CD4-positive, CD25-positive, alpha-beta regulatory T cell (primary cell): ENCODE measurements at regions not wholly inside any gene's neighbourhood (a gene's known extent, or its start where the extent isn't known, plus 50 kb on each side); places are given as distances from the start of the nearest gene placed in this dataset.
A peak's percentile ranks its signal among the peaks of the same experiment; 100 is the strongest.
"Not testable (repeated sequence)": the region's sequence is repeated elsewhere in the genome, so short reads cannot be mapped to it uniquely, and the experiment has no call there.

ENCODE experiments used
- ATAC-seq, 2 donors: fragments of 150-1000 bp; cut with Tn5 transposase; one replicate each; pipeline ENCODE4 v1.10.0; 2021; ENCODE audit warnings: low read depth in 2 of 2, moderate number of reproducible peaks in 2 of 2, moderate library complexity in 1 of 2
- DNase-seq, 3 donors: peaks; one replicate each; pipeline versions ENCODE4 v3.0.0 to v3.0.0-alpha.2; 2012 to 2022; ENCODE audit warnings: mixed read lengths in 1 of 3
- H3K27ac ChIP-seq: one replicate; pipeline ENCODE4 v1.7.0; 2013; ENCODE audit warnings: mild to moderate bottlenecking, low read length; ENCODE audit not compliant: insufficient read depth, poor library complexity, severe bottlenecking
- H3K27me3 ChIP-seq: one replicate; pipeline ENCODE4 v1.7.0; 2013; ENCODE audit warnings: low read length; ENCODE audit not compliant: control insufficient read depth, insufficient read depth
- H3K36me3 ChIP-seq: one replicate; pipeline ENCODE4 v1.7.0; 2013; ENCODE audit warnings: mild to moderate bottlenecking, low read length, moderate library complexity; ENCODE audit not compliant: control insufficient read depth, insufficient read depth
- H3K4me1 ChIP-seq: 2 replicates; pipeline ENCODE4 v1.7.0; 2013; ENCODE audit warnings: mild to moderate bottlenecking, low read length; ENCODE audit not compliant: insufficient read depth, control insufficient read depth, poor library complexity, severe bottlenecking
- H3K4me3 ChIP-seq: one replicate; pipeline ENCODE4 v1.7.0; 2013; ENCODE audit warnings: low read depth, mild to moderate bottlenecking, low read length, moderate library complexity
- H3K9me3 ChIP-seq, 2 experiments: 1 replicate in 1 of 2; 2 replicates in 1 of 2; pipeline ENCODE4 v1.7.0; 2013; ENCODE audit warnings: low read length in 2 of 2, mild to moderate bottlenecking in 1 of 2, moderate library complexity in 1 of 2; ENCODE audit not compliant: control insufficient read depth in 2 of 2
- H3K27ac Mint-ChIP-seq, 3 donors: one replicate each; pipeline ENCODE4 v1.8.0; 2020 to 2022; ENCODE audit warnings: mild to moderate bottlenecking in 3 of 3, mixed read lengths in 3 of 3, moderate library complexity in 2 of 3
- H3K27me3 Mint-ChIP-seq: one replicate; pipeline ENCODE4 v1.8.0; 2022; ENCODE audit warnings: mild to moderate bottlenecking, mixed read lengths
- H3K36me3 Mint-ChIP-seq: one replicate; pipeline ENCODE4 v1.8.0; 2020; ENCODE audit warnings: mixed read lengths
- H3K4me1 Mint-ChIP-seq, 4 donors: one replicate each; pipeline ENCODE4 v1.8.0; 2020 to 2022; ENCODE audit warnings: mixed read lengths in 4 of 4, mild to moderate bottlenecking in 1 of 4
- H3K4me3 Mint-ChIP-seq, 4 donors: one replicate each; pipeline ENCODE4 v1.8.0; 2020 to 2022; ENCODE audit warnings: mild to moderate bottlenecking in 4 of 4, mixed read lengths in 4 of 4, moderate library complexity in 3 of 4
- H3K9me3 Mint-ChIP-seq, 7 donors: one replicate each; pipeline ENCODE4 v1.8.0; 2020 to 2022; ENCODE audit warnings: mixed read lengths in 7 of 7, mild to moderate bottlenecking in 3 of 7, moderate library complexity in 2 of 7

DNA sequence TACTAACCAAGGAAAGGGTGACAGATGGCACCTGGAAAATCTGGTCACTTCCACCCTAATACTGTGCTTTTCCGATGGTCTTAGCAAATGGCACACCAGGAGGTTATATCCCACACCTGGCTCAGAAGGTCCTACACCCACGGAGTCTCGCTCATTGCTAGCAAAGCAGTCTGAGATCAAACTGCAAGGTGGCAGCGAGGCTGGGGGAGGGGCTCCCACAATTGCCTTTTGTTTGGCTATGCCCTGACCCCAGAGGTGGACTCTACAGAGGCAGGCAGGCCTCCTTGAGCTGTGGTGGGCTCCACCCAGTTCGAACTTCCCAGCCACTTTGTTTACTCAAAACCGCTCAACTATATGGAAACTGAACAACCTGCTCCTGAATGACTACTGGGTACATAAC is 50.3 kb upstream of the UGT2B15 start:
- peak overlapping the region in 1 of 3 donors; percentile 13 for H3K27ac Mint-ChIP-seq
- H3K4me1 Mint-ChIP-seq, H3K27ac ChIP-seq, H3K9me3 ChIP-seq, H3K4me3 Mint-ChIP-seq, H3K9me3 Mint-ChIP-seq, H3K36me3 ChIP-seq, H3K4me1 ChIP-seq, H3K4me3 ChIP-seq, ATAC-seq, H3K36me3 Mint-ChIP-seq, H3K27me3 Mint-ChIP-seq, H3K27me3 ChIP-seq, DNase-seq: not testable (repeated sequence)

GRCh38 chr4:68724426-68724825 is 54.0 kb upstream of the UGT2B15 start:
- H3K9me3 Mint-ChIP-seq: peaks cover 0 to 8% (median 0%) of the 10 kb centered on the region in 7 donors
- H3K4me1 ChIP-seq: no peaks in the 10 kb centered on the region
- no peak for ATAC-seq

DNA sequence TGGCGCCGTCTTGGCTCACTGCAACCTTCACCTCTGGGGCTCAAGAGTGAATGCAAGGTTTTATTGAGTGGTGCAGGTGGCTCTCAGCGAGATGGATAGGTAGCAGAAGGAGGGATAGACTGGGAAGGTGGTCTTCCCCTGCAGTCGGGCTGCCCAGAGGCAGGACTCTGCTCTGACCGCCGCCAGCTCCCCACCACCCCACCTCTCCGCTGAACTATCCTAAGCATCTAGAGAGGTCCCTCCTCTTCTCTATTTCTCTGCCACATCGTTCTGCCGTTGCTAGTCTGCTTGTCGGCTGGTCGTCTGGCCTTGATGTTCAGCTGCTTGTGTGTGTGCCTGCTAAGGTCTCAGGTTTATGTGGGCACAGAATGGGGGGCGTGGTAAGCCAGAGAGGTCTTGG is 54.5 kb upstream of the UGT2B15 start:
- Histone ChIP-seq H3K4me1 (no peaks in the 10 kb centered on the region), H3K4me3 (no peak overlapping the region), H3K27ac (no peak overlapping the region), H3K27me3 (no peaks in the 10 kb centered on the region), H3K36me3 (no peaks in the 10 kb centered on the region), H3K9me3 (no peaks in the 10 kb centered on the region)
- H3K27me3 Mint-ChIP-seq: no peaks in the 10 kb centered on the region
- H3K36me3 Mint-ChIP-seq: no peaks in the 10 kb centered on the region
- H3K4me3 Mint-ChIP-seq: no peak overlapping the region
- ATAC-seq (no peak), DNase-seq (no peak)
- H3K27ac Mint-ChIP-seq: no peak overlapping the region
- peaks cover 0 to 8% (median 0%) of the 10 kb centered on the region in 7 donors for H3K9me3 Mint-ChIP-seq
- no peaks in the 10 kb centered on the region for H3K4me1 Mint-ChIP-seq

More at GRCh38 chr4:68724426-68724825, 54.0 kb upstream of the UGT2B15 start:
- Histone ChIP-seq H3K27ac (no peak overlapping the region), H3K4me3 (no peak overlapping the region), H3K27me3 (no peaks in the 10 kb centered on the region), H3K36me3 (no peaks in the 10 kb centered on the region), H3K9me3 (no peaks in the 10 kb centered on the region)
- H3K36me3 Mint-ChIP-seq: no peaks in the 10 kb centered on the region
- no peak overlapping the region for H3K4me3 Mint-ChIP-seq
- H3K27ac Mint-ChIP-seq: no peak overlapping the region
- no peaks in the 10 kb centered on the region for H3K27me3 Mint-ChIP-seq
- no peaks in the 10 kb centered on the region for H3K4me1 Mint-ChIP-seq
- no peak for DNase-seq

GRCh38 chr4:68732653-68733466 is 62.4 kb upstream of the UGT2B15 start:
- Histone ChIP-seq H3K27ac (no peak overlapping the region), H3K9me3 (no peaks in the 10 kb centered on the region), H3K4me1 (no peaks in the 10 kb centered on the region), H3K36me3 (no peaks in the 10 kb centered on the region), H3K27me3 (no peaks in the 10 kb centered on the region), H3K4me3 (no peak overlapping the region)
- H3K9me3 Mint-ChIP-seq: peaks cover 0 to 3% (median 0%) of the 10 kb centered on the region in 7 donors
- ATAC-seq: no peak
- no peaks in the 10 kb centered on the region for H3K36me3 Mint-ChIP-seq
- H3K27me3 Mint-ChIP-seq: no peaks in the 10 kb centered on the region
- no peak for DNase-seq
- H3K4me3 Mint-ChIP-seq: no peak overlapping the region
- H3K4me1 Mint-ChIP-seq: peaks cover 0 to 8% (median 0%) of the 10 kb centered on the region in 4 donors
- H3K27ac Mint-ChIP-seq: no peak overlapping the region

DNA sequence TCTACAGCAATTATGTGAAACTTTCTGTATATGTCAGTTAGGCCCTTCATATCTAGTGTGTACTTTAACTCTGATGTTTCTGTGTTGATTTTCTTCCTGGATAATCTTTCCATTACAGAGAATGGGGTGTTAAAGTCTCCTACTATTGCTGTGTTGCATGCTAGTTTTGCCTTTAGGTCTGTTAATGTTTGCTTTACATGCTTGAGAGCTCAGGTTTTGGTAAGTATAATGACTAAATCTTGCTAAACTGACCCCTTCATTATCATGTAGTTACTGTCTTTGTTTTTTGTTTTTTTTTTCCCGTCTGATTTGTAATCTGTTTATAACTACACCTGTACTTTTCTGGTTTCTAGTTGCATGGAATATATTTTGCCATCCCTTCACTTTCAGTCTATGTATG is 63.6 kb upstream of the UGT2B15 start:
- H3K4me1 ChIP-seq: no peaks in the 10 kb centered on the region
- Mint-ChIP-seq H3K4me3 (no peak overlapping the region), H3K9me3 (peaks cover 0 to 5% (median 0%) of the 10 kb centered on the region in 7 donors), H3K27ac (no peak overlapping the region), H3K27me3 (no peaks in the 10 kb centered on the region), H3K36me3 (no peaks in the 10 kb centered on the region), H3K4me1 (peaks cover 0 to 8% (median 0%) of the 10 kb centered on the region in 4 donors)
- no peaks in the 10 kb centered on the region for H3K9me3 ChIP-seq
- no peak overlapping the region for H3K27ac ChIP-seq
- ATAC-seq (no peak), DNase-seq (no peak)
- H3K4me3 ChIP-seq: no peak overlapping the region
- H3K36me3 ChIP-seq: no peaks in the 10 kb centered on the region
- H3K27me3 ChIP-seq: no peaks in the 10 kb centered on the region

- Histone ChIP-seq H3K27ac (no peak overlapping the region), H3K9me3 (no peaks in the 10 kb centered on the region), H3K4me1 (no peaks in the 10 kb centered on the region), H3K27me3 (no peaks in the 10 kb centered on the region), H3K4me3 (no peak overlapping the region), H3K36me3 (no peaks in the 10 kb centered on the region)
- ATAC-seq: no peak
- H3K9me3 Mint-ChIP-seq: peaks cover 0 to 5% (median 0%) of the 10 kb centered on the region in 7 donors
- H3K4me1 Mint-ChIP-seq: peaks cover 0 to 8% (median 0%) of the 10 kb centered on the region in 4 donors
- no peak for DNase-seq
- no peaks in the 10 kb centered on the region for H3K27me3 Mint-ChIP-seq
- no peak overlapping the region for H3K4me3 Mint-ChIP-seq
- no peaks in the 10 kb centered on the region for H3K36me3 Mint-ChIP-seq
- H3K27ac Mint-ChIP-seq: no peak overlapping the region
Measured at GRCh38 chr4:68735106-68735505, 64.7 kb upstream of the UGT2B15 start.

GRCh38 chr4:68736813-68737212 is 66.4 kb upstream of the UGT2B15 start:
- ATAC-seq (no peak), DNase-seq (no peak)
- H3K9me3 Mint-ChIP-seq: peaks cover 0 to 5% (median 0%) of the 10 kb centered on the region in 7 donors
- no peaks in the 10 kb centered on the region for H3K36me3 ChIP-seq
- H3K27ac Mint-ChIP-seq: no peak overlapping the region
- H3K4me3 ChIP-seq: no peak overlapping the region
- H3K36me3 Mint-ChIP-seq: no peaks in the 10 kb centered on the region
- H3K4me3 Mint-ChIP-seq: no peak overlapping the region
- no peak overlapping the region for H3K27ac ChIP-seq
- no peaks in the 10 kb centered on the region for H3K4me1 ChIP-seq
- H3K9me3 ChIP-seq: no peaks in the 10 kb centered on the region
- peaks cover 0 to 8% (median 0%) of the 10 kb centered on the region in 4 donors for H3K4me1 Mint-ChIP-seq
- H3K27me3 ChIP-seq: no peaks in the 10 kb centered on the region
- no peaks in the 10 kb centered on the region for H3K27me3 Mint-ChIP-seq

DNA sequence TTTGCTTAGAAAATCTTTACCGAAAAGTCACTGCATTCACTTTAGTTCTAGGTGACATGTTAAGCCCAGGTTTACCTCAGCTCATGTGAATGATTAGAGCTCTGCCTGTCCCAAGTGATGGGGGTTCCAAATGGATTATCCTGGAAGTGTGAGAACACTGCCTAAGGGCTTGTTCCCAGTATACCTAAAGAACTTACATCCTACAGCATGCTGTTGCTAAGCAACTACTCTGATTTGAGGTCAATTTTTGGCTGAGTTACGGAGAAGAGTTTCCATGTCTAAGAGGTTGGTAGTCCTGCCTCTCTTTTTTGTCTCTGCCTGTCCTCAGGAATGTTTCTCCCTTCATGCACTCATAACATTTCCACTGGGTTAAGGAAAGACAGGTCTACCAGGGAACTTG is 67.6 kb upstream of the UGT2B15 start:
- no peaks in the 10 kb centered on the region for H3K27me3 ChIP-seq
- no peak overlapping the region for H3K4me3 ChIP-seq
- Mint-ChIP-seq H3K4me1 (peaks cover 0 to 4% (median 0%) of the 10 kb centered on the region in 4 donors), H3K36me3 (no peaks in the 10 kb centered on the region), H3K27ac (no peak overlapping the region), H3K4me3 (no peak overlapping the region), H3K9me3 (peaks cover 0 to 6% (median 0%) of the 10 kb centered on the region in 7 donors), H3K27me3 (no peaks in the 10 kb centered on the region)
- H3K36me3 ChIP-seq: no peaks in the 10 kb centered on the region
- H3K27ac ChIP-seq: no peak overlapping the region
- ATAC-seq (no peak), DNase-seq (no peak)
- H3K9me3 ChIP-seq: no peaks in the 10 kb centered on the region
- H3K4me1 ChIP-seq: no peaks in the 10 kb centered on the region
